ENCODE measurements at regions not wholly inside any gene's neighbourhood (a gene's known extent, or its start where the extent isn't known, plus 50 kb on each side); places are given as distances from the start of the nearest gene placed in this dataset.

DNA sequence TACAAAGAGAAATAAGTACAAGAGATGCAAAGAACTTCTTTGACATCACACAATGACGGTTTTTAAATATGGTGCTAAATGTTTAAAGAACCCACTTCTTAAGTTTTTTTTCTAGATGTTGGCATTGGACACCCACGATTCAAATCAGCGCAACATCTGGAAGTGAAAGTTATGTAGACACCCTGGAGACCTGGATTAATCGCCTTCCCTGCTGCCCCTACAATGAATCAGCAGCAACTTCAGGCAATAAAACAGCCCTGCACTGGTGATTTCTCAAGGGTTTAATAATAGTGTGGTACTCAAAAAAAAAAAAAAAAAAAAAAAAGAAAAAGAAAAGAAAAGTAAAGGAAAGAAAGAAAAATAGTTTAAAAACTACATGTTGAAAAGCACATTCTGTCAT is 248.3 kb downstream of the NUF2 start:
- no peak for TF ChIP-seq POLR2A (IDR thresholded peaks at IDR 0.05)
- TF ChIP-seq, protein P1, sequence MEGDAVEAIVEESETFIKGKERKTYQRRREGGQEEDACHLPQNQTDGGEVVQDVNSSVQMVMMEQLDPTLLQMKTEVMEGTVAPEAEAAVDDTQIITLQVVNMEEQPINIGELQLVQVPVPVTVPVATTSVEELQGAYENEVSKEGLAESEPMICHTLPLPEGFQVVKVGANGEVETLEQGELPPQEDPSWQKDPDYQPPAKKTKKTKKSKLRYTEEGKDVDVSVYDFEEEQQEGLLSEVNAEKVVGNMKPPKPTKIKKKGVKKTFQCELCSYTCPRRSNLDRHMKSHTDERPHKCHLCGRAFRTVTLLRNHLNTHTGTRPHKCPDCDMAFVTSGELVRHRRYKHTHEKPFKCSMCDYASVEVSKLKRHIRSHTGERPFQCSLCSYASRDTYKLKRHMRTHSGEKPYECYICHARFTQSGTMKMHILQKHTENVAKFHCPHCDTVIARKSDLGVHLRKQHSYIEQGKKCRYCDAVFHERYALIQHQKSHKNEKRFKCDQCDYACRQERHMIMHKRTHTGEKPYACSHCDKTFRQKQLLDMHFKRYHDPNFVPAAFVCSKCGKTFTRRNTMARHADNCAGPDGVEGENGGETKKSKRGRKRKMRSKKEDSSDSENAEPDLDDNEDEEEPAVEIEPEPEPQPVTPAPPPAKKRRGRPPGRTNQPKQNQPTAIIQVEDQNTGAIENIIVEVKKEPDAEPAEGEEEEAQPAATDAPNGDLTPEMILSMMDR (IDR thresholded peaks at IDR 0.05) = no peak
- TF ChIP-seq EP300 (IDR thresholded peaks at IDR 0.05) = no peak
